ENCODE measurements at regions not wholly inside any gene's neighbourhood (a gene's known extent, or its start where the extent isn't known, plus 50 kb on each side); places are given as distances from the start of the nearest gene placed in this dataset.
"Not testable (repeated sequence)": the region's sequence is repeated elsewhere in the genome, so short reads cannot be mapped to it uniquely, and the experiment has no call there.

DNA sequence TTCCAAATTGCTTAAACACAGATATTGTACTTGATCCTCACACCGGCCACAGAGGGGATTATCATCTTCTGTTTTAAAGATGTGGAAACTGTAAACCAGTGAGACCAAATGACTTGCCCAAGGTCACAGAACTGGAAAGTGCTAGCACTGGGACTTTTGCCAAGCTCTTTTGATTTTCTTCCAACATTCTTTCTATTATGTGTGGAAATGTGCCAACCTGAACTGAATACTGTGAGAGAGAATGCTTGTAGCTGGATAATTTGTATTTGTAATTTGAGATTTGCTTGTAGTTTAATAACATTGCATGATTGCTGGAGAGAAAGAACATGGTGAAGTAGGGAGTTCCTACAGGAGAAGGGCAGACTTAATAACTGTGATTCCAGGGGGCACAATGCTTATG is 977.9 kb upstream of the NUDT12 start:
- DNase-seq (ENCODE audit: low read depth, low spot score): no peak

DNA sequence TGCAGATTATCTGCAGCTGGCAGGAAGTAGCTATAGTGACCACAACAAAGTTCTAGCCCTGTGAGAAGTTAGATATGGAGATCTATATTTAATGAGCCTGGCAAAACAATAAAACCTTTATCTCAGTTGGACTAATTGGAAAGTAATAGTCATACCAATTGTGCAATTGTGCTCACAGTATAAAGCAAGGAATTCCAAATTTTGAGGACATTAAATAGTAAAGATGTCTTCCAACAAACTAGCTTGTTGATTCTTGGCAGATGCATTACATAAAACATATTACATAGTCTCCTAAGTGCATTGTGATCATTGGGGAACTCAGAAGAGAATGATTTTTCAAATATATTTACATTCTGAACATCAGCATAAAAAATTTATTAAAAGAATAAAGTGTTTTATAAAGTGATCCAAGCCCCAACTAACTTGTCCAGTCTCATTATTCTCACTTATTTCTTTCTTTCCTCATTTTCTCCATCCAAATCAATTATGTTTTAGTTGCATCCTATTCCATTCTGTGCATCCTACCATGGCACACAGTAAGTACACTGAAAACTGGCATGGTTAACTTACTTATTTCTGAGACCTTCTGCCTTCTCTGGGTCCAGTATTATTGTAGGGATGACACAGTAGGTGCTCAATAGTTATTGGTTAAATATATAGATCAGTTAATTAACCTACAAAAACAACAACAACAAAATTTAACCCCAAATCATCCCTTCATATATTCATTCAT is 977.2 kb upstream of the NUDT12 start:
- DNase-seq (ENCODE audit: low read depth, low spot score): no peak
- no peak overlapping the region for H3K4me3 ChIP-seq (ENCODE audit: low read length)

More for the DNA sequence above, 977.9 kb upstream of the NUDT12 start:
- no peak overlapping the region for H3K4me3 ChIP-seq (ENCODE audit: low read length)

- DNase-seq (ENCODE audit: low read depth, low spot score): no peak
- H3K4me3 ChIP-seq (ENCODE audit: low read length): no peak overlapping the region
Observed at GRCh38 chr5:104538734-104539133, 976.1 kb upstream of the NUDT12 start.

DNA sequence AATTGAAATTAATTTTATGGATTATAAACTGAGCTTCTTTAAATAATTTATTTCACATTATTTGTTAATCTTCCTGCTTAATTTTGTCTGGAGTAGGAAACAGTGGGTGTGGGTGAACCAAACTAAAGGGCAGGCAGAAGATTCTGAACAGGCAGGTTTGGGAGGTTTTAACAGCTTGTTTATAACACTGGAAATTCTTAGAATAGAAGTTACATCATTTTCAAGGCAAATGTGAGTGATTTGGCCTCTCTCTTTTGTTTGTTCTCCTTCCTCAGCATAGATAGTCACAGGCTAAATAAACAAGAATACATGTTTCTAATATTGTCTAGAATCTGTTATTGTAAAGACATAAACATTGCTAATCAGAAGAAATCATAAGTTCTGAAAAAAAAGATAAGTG is 970.9 kb upstream of the NUDT12 start:
- no peak overlapping the region for H3K4me3 ChIP-seq (ENCODE audit: low read length)
- DNase-seq (ENCODE audit: low read depth, low spot score): no peak

DNA sequence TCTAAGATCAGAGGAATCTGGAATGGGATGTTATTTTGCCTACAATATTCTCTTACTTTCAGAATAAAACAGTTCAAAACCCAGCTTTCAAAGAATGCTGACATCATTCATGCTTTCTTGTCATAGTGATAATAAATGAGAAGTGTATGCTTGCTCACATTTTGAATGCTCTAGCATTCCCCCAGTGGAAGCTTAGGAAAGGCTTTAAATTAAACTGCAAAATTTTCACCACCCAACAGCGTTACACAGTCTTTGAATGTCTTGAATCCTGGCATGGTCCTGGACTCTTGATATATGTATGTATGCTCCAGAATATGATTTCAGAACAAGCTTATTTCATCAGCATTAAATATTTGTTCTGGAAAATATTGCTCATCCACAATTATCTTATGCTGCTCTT is 964.3 kb upstream of the NUDT12 start:
- DNase-seq (ENCODE audit: low read depth, low spot score): no peak
- H3K4me3 ChIP-seq (ENCODE audit: low read length): no peak overlapping the region

- H3K4me3 ChIP-seq (ENCODE audit: low read length): no peak overlapping the region
- DNase-seq (ENCODE audit: low read depth, low spot score): no peak
Observed at GRCh38 chr5:104513640-104514072, 951.1 kb upstream of the NUDT12 start.

DNA sequence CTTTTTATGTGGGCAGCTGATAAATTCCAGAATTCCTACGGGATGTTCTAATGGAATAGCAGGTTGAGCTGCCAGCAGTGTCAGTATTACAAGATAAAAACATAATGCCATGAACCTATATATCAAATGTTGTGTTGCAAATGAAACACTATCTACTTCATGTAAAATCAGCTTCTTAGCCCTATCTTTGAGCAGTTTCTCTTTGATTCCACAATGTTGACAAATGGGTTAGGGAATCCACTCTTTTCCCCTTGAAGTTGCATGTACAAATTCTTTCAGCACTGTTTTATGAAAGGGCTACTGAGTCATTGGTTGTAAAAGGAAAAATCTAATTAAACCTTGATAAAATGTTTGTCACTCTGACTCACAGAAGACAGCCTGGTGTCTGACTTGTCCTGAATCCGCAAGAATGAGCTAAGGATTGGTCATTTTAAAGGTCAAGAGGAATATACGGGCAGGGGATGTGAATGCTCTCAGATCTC is 950.6 kb upstream of the NUDT12 start:
- H3K4me3 ChIP-seq (ENCODE audit: low read length): no peak overlapping the region
- DNase-seq (ENCODE audit: low read depth, low spot score): no peak

GRCh38 chr5:104512063-104512825 is 949.7 kb upstream of the NUDT12 start:
- H3K4me3 ChIP-seq (ENCODE audit: low read length): no peak overlapping the region
- no peak for DNase-seq (ENCODE audit: low read depth, low spot score)

- no peak for DNase-seq (ENCODE audit: low read depth, low spot score)
Observed at GRCh38 chr5:104498281-104498680, 935.7 kb upstream of the NUDT12 start.

GRCh38 chr5:104494083-104494482 is 931.5 kb upstream of the NUDT12 start:
- H3K4me3 ChIP-seq (ENCODE audit: low read length): no peak overlapping the region
- DNase-seq (ENCODE audit: low read depth, low spot score): no peak

More at GRCh38 chr5:104498281-104498680, 935.7 kb upstream of the NUDT12 start:
- H3K4me3 ChIP-seq (ENCODE audit: low read length): no peak overlapping the region

DNA sequence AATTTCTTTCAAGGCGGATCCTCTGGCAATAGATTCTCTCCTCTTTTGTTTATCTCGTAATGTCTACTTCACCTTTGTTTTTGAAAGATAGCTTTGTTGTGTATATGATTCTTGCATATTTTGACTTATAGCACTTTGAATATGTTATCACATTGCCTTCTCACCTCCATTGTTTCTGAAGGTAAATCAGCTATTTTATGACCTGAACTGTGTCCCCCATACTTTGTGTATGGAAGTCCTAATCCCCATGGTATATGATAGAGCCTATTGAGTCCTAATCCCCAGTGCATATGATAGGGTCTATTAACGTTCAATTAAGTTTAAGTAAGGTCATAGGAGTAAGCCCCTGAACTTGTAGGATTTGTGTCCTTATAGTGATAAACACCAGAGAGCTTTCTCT is 910.2 kb upstream of the NUDT12 start:
- no peak for DNase-seq (ENCODE audit: low read depth, low spot score)
- no peak overlapping the region for H3K4me3 ChIP-seq (ENCODE audit: low read length)

DNA sequence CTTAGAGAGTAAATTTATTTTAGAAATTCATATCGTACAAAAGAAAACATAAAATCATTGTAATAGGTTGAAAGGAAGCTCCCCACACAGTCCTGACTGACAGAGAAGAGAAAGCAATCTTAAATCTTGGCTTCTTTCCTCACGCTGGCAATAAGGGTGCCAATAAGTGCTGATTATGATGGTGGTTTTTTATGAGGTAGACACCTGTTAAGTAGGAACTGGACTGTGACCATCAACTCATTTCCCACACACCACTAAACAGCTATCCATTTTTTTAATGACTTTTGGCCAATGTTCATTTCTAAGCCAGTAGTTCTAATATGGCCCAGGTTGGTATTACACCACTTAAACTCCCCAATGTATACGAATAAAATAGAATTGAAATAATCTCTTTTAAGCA is 893.5 kb upstream of the NUDT12 start:
- no peak for DNase-seq (ENCODE audit: low read depth, low spot score)
- H3K4me3 ChIP-seq (ENCODE audit: low read length): no peak overlapping the region

- no peak overlapping the region for H3K4me3 ChIP-seq (ENCODE audit: low read length)
- DNase-seq (ENCODE audit: low read depth, low spot score): no peak
Observed at GRCh38 chr5:104452550-104452949, 890.0 kb upstream of the NUDT12 start.

DNA sequence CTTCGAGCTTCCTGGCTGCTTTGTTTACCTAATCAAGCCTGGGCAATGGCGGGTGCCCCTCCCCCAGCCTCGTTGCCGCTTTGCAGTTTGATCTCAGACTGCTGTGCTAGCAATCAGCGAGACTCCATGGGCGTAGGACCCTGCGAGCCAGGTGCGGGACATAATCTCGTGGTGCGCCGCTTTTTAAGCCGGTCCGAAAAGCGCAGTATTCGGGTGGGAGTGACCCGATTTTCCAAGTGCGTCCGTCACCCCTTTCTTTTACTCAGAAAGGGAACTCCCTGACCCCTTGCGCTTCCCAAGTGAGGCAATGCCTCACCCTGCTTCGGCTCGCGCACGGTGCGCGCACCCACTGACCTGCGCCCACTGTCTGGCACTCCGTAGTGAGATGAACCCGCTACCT is 889.3 kb upstream of the NUDT12 start:
- not testable (repeated sequence) for H3K4me3 ChIP-seq (ENCODE audit: low read length); DNase-seq (ENCODE audit: low read depth, low spot score)

- DNase-seq (ENCODE audit: low read depth, low spot score): no peak
- no peak overlapping the region for H3K4me3 ChIP-seq (ENCODE audit: low read length)
Observed at GRCh38 chr5:104444656-104445055, 882.1 kb upstream of the NUDT12 start.

- DNase-seq (ENCODE audit: low read depth, low spot score): no peak
- H3K4me3 ChIP-seq (ENCODE audit: low read length): no peak overlapping the region
Observed at GRCh38 chr5:104443706-104444105, 881.1 kb upstream of the NUDT12 start.

DNA sequence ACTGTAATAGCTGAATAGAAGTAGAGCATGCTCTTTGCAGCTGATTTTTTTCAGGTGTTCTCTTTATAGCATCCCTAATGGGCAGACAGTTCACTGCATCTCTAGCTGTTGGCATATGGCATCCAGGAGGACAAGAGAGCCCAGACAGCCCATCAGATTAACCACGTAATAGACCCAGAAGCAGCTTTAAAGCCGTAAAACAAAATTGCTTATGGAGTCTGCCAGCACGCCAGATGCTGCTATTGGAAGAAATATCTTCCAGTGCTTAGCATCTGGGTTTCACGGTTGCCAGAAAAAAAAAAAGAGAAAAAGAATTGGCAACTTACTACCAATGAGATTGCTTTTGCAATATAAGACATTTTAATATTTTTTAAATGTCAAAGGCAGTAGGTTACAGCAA is 869.4 kb upstream of the NUDT12 start:
- DNase-seq (ENCODE audit: low read depth, low spot score): no peak
- H3K4me3 ChIP-seq (ENCODE audit: low read length): no peak overlapping the region

DNA sequence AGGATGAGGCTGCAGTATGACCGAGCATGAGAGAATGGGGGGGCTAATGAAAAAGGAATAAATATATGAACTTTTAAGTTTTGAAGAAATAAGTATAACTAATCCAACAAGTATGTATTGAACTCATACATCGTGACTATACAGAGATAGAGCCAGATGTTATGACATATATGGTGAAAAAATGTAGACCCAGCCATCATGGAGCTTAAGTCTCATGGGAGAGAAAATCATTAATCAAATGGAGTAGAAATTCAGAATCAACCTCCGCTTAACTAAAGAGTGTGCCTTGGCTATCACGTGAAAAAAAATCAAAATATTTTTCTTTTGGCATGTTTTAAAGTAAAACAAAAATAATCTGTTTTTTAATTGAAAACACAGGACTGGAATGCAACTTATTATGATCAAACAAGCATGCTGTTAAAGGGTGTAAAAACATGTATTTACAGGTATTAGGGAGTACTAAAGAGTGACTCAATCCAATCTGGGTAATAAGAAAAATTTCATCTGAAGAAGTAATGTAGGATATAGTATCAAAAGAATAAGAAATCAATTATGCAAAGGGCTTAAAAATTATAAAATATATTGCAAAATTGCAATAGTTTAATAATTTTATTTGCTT is 868.5 kb upstream of the NUDT12 start:
- no peak overlapping the region for H3K4me3 ChIP-seq (ENCODE audit: low read length)
- DNase-seq (ENCODE audit: low read depth, low spot score): no peak

GRCh38 chr5:104429911-104430310 is 867.3 kb upstream of the NUDT12 start:
- no peak for DNase-seq (ENCODE audit: low read depth, low spot score)
- no peak overlapping the region for H3K4me3 ChIP-seq (ENCODE audit: low read length)

GRCh38 chr5:104421431-104421830 is 858.8 kb upstream of the NUDT12 start:
- H3K4me3 ChIP-seq (ENCODE audit: low read length): no peak overlapping the region
- DNase-seq (ENCODE audit: low read depth, low spot score): no peak
